ENCODE measurements at regions not wholly inside any gene's neighbourhood (a gene's known extent, or its start where the extent isn't known, plus 50 kb on each side); places are given as distances from the start of the nearest gene placed in this dataset.
A peak's percentile ranks its signal among the peaks of the same experiment; 100 is the strongest.
"Not testable (repeated sequence)": the region's sequence is repeated elsewhere in the genome, so short reads cannot be mapped to it uniquely, and the experiment has no call there.

DNA sequence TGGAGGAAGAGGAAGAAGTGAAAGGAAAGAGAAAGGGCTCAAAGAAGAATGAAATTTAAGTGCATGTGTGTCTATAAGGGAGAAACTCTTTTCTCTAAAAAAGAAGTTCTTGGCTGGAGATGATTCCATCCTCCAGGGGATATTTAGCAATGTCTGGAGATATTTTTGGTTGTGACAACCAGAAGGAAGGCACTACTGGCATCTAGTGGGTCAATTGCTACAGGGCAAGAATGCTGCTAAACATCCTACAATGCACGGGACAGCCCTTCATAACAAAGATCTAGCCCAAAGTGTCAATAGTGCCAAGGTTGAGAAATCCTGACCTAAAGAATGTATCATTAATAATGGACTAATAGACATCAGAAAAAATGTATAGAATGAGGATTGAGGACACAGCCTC is 57.4 kb upstream of the ST3GAL6 start:
- ATAC-seq, result no peak
- H3K27me3 ChIP-seq, result no peaks in the 10 kb centered on the region
- H3K4me3 ChIP-seq, result no peak overlapping the region
- no peak for TF ChIP-seq POLR2A (IDR thresholded peaks at IDR 0.05)
- TF ChIP-seq, protein P1, sequence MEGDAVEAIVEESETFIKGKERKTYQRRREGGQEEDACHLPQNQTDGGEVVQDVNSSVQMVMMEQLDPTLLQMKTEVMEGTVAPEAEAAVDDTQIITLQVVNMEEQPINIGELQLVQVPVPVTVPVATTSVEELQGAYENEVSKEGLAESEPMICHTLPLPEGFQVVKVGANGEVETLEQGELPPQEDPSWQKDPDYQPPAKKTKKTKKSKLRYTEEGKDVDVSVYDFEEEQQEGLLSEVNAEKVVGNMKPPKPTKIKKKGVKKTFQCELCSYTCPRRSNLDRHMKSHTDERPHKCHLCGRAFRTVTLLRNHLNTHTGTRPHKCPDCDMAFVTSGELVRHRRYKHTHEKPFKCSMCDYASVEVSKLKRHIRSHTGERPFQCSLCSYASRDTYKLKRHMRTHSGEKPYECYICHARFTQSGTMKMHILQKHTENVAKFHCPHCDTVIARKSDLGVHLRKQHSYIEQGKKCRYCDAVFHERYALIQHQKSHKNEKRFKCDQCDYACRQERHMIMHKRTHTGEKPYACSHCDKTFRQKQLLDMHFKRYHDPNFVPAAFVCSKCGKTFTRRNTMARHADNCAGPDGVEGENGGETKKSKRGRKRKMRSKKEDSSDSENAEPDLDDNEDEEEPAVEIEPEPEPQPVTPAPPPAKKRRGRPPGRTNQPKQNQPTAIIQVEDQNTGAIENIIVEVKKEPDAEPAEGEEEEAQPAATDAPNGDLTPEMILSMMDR (IDR thresholded peaks at IDR 0.05), result no peak
- WGBS, 2 donors, result 43 to 50% methylated on average over 1 of the region's 1 CpG
- peaks cover 16% of the 10 kb centered on the region for H3K4me1 ChIP-seq
- H3K36me3 ChIP-seq (replicated peaks in 1 of 2; ENCODE audit: insufficient read depth in 1 of 2, low read depth in 2 of 2), result no peaks in the 10 kb centered on the region
- no peaks in the 10 kb centered on the region for H3K9me3 ChIP-seq
- no peak overlapping the region for H3K27ac ChIP-seq
- no peak for DNase-seq
- intact Hi-C loops (cut with DNase I), result no loop called here

DNA sequence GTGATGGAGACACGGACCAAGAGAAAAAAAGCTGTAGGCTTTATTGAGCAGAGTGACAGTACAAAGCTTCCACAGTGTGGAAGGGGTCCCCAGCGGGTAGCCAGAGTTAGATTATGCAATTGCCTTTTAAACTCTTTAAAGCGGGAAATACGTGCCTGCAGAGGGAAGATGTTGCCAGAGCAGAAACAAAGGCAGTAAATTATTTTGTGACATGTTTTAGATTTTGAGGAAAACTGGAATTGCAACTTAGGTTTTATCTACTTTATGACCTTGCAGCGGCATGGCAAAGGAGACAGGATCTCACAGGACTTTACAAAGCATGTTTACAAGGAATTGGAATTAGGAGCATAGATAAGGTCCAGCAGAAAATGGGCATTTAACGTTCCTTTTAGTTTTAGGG is 54.5 kb upstream of the ST3GAL6 start:
- intact Hi-C loops (cut with DNase I); H3K9me3 ChIP-seq; DNase-seq; H3K27me3 ChIP-seq; ATAC-seq; H3K4me3 ChIP-seq; H3K36me3 ChIP-seq (replicated peaks in 1 of 2; ENCODE audit: insufficient read depth in 1 of 2, low read depth in 2 of 2): not testable (repeated sequence)
- WGBS, 2 donors, result 13 to 20% methylated on average over 6 of the region's 6 CpGs
- Histone ChIP-seq H3K4me1 (peaks cover 16% of the 10 kb centered on the region), H3K27ac (peak overlapping the region in 2 of 4 donors; percentile 4 to 15)

DNA sequence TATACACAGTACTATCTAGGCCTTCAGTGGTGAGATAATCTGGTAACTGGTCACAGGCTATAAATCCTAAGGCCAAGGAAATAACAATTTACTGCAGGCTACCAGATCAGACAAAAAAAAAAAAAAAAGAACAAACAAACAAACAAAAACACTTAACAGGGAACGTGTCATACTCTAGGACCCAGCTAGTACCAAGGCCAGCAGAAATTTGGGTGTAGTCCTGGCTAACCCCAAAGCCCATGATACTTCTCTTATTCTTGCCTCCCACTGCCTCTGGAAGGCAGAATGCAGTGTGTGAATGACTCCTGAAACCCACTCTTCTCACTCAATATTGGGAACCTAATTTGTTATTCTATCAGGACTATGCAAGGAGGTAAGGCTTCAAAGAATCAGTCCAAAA is 53.7 kb upstream of the ST3GAL6 start:
- no peak for ATAC-seq
- 25 to 40% methylated on average over 1 of the region's 1 CpG for WGBS, 2 donors
- Histone ChIP-seq H3K27me3 (no peaks in the 10 kb centered on the region), H3K36me3 (replicated peaks in 1 of 2; ENCODE audit: insufficient read depth in 1 of 2, low read depth in 2 of 2) (no peaks in the 10 kb centered on the region), H3K27ac (peak overlapping the region in 1 of 4 donors; percentile 51), H3K9me3 (no peaks in the 10 kb centered on the region), H3K4me3 (no peak overlapping the region), H3K4me1 (peaks cover 16% of the 10 kb centered on the region)
- DNase-seq, result no peak
- TF ChIP-seq, protein P1 (IDR thresholded peaks at IDR 0.05), result no peak
- no peak for TF ChIP-seq POLR2A (IDR thresholded peaks at IDR 0.05)
- intact Hi-C loops (cut with DNase I), result no loop called here

DNA sequence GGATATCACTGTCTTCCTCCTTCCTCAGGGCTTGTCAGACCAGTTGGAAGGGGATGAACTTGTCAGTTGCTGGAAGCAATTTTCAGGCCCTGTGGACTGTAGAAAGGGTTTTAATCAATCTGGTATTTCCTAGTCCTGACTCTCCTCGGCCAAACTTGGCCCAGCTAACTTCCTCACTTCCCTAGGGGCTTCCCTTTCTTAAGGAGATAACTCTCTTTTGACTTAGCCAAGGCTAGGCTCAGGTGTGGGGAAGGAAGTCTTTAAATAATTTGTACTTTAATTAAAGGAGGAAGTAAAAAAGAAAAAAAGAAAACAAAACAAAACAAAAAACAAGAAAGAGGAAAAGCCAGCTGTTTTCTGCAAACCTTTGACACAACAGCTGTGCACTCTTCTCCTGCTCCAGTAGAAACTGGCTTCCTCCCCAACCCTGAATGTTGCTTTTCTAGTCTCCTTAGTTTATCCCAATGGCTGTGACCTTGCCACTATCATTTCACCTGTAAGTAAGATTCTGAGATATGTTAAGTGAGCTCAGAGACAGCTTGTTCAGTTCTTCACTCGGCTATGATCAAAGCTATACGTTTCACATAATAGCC is 53.0 kb upstream of the ST3GAL6 start:
- Histone ChIP-seq H3K4me1 (peaks cover 16% of the 10 kb centered on the region), H3K4me3 (no peak overlapping the region), H3K36me3 (replicated peaks in 1 of 2; ENCODE audit: insufficient read depth in 1 of 2, low read depth in 2 of 2) (no peaks in the 10 kb centered on the region), H3K9me3 (no peaks in the 10 kb centered on the region), H3K27ac (peak overlapping the region in 2 of 4 donors; percentile 12 to 51), H3K27me3 (no peaks in the 10 kb centered on the region)
- intact Hi-C loops (cut with DNase I), result no loop called here
- ATAC-seq (no peak), DNase-seq (no peak)
- TF ChIP-seq, protein P1 (IDR thresholded peaks at IDR 0.05), result no peak
- TF ChIP-seq POLR2A (IDR thresholded peaks at IDR 0.05), result no peak
- 39 to 43% methylated on average over 3 of the region's 3 CpGs for WGBS, 2 donors

DNA sequence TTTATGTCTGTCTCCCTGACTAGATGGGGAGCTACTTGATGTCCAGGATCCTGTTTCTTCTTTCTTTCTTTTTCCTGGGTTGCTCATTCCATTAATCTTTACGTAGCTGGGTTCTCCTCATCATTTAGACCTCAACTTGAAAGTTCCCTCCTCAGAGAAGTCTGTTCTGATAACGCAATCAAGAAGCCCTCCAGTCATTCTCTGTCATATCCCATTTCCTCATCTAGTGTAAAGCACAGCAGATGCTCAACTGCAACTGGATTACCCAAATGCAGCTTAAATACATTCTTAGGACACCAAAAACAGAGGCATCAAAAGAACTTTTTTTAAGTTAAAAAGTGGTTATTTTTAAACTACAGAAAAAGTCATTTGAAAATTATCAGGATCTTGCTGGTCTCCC is 51.7 kb upstream of the ST3GAL6 start:
- H3K4me1 ChIP-seq, result peaks cover 16% of the 10 kb centered on the region
- 66 to 70% methylated on average over 2 of the region's 2 CpGs for WGBS, 2 donors
- H3K4me3 ChIP-seq, result no peak overlapping the region
- H3K27me3 ChIP-seq, result no peaks in the 10 kb centered on the region
- no peaks in the 10 kb centered on the region for H3K36me3 ChIP-seq (replicated peaks in 1 of 2; ENCODE audit: insufficient read depth in 1 of 2, low read depth in 2 of 2)
- H3K27ac ChIP-seq, result no peak overlapping the region
- TF ChIP-seq, protein P1 (IDR thresholded peaks at IDR 0.05), result no peak
- no peak for TF ChIP-seq POLR2A (IDR thresholded peaks at IDR 0.05)
- H3K9me3 ChIP-seq, result no peaks in the 10 kb centered on the region
- ATAC-seq (no peak), DNase-seq (no peak)
- intact Hi-C loops (cut with DNase I), result no loop called here
